ENCODE measurements at regions not wholly inside any gene's neighbourhood (a gene's known extent, or its start where the extent isn't known, plus 50 kb on each side); places are given as distances from the start of the nearest gene placed in this dataset.

DNA sequence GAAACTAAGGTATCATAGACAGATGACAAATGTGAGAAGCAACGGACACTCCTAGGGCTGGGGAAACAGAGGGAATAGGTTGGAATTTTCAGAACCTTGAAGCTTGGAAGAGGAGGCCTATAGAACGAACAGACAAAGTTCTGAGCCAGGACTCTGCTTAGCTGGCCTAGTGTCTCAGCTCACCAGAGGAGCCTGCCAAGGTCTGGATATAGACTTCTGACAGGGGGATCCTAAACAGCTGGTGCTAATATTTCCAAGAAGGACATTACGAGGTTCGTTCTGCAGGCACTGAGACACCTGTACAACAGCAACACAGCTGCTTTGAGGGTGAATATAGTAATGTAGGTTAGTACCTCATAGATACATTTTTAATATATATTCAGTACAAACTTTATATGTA, 266.3 kb downstream of the CHL1 start:
- no peak for DNase-seq (ENCODE audit: low read depth in 1 of 2, low spot score in 2 of 2)
- POLR2A ChIA-PET (ENCODE audit: partially characterized antibody), result no interaction called here
- H3K79me1 ChIP-seq (ENCODE audit: low read depth, low read length), result no peaks in the 10 kb centered on the region
- H4K8ac ChIP-seq (ENCODE audit: extremely low read depth, insufficient read depth, low read length), result no peak overlapping the region
- no peaks in the 10 kb centered on the region for H3K27me3 ChIP-seq (replicated peaks in 1 of 4; ENCODE audit: control insufficient read depth in 3 of 4, extremely low read depth in 1 of 4, insufficient read depth in 3 of 4, low read length in 3 of 4)
- no peak overlapping the region for H3K4me2 ChIP-seq (ENCODE audit: insufficient read depth in 1 of 2, low read depth in 2 of 2, low read length in 2 of 2)
- no peaks in the 10 kb centered on the region for H3K9me3 ChIP-seq (ENCODE audit: insufficient read depth in 2 of 2, low read depth in 1 of 2, low read length in 1 of 2)
- 89% methylated on average over 4 of the region's 4 CpGs; no CpG with 5 or more reads in 1 of the 2 experiments for WGBS, 2 experiments (ENCODE audit: extremely low coverage in 1 of 2, insufficient coverage in 1 of 2, insufficient read length in 1 of 2, insufficient replicate concordance in 2 of 2, low coverage in 1 of 2, low lambda C conversion rate in 2 of 2, missing lambda C conversion rate in 1 of 2)
- no peak overlapping the region for H3K14ac ChIP-seq (ENCODE audit: insufficient read length)
- H4K91ac ChIP-seq (replicated peaks; ENCODE audit: insufficient read length, low read length), result no peak overlapping the region
- H3K23ac ChIP-seq (ENCODE audit: insufficient read length), result no peak overlapping the region
- H3K79me2 ChIP-seq (ENCODE audit: control insufficient read depth in 1 of 2, insufficient read depth in 2 of 2, low read length in 2 of 2), result no peaks in the 10 kb centered on the region
- no peak overlapping the region for H2AK5ac ChIP-seq (ENCODE audit: low read depth, low read length)
- CTCF ChIA-PET (ENCODE audit: partially characterized antibody), result interaction anchor here (1.0 to 1.6 kb wide), 3 partner anchors 14 to 169 kb away, joined by 4 to 5 read pairs (median 4); no protein-coding TSS in a partner anchor
- H2BK120ac ChIP-seq (replicated peaks; ENCODE audit: low read depth, low read length), result no peak overlapping the region
- no peak for TF ChIP-seq JUND (IDR thresholded peaks at IDR 0.05; ENCODE audit: low read length)
- no peak for TF ChIP-seq SAP30 (IDR thresholded peaks at IDR 0.05; ENCODE audit: insufficient read depth, insufficient replicate concordance, low read length)
- TF ChIP-seq HDAC2 (IDR thresholded peaks at IDR 0.05; ENCODE audit: borderline replicate concordance in 1 of 2, low read depth in 2 of 2, low read length in 2 of 2), result no peak
- TF ChIP-seq EZH2 (IDR thresholded peaks at IDR 0.05; ENCODE audit: low read depth, low read length, severe bottlenecking), result no peak
- TF ChIP-seq CBX5 (IDR thresholded peaks at IDR 0.05; ENCODE audit: low read depth, low read length), result no peak
- no peak for TF ChIP-seq RFX5 (IDR thresholded peaks at IDR 0.05; ENCODE audit: borderline replicate concordance, low read depth, low read length)
- H3K23me2 ChIP-seq (ENCODE audit: low read depth, low read length), result no peaks in the 10 kb centered on the region
- H2BK15ac ChIP-seq (ENCODE audit: low read length), result no peak overlapping the region
- no peak overlapping the region for H2BK5ac ChIP-seq (ENCODE audit: low read depth, low read length)
- H3K4me3 ChIP-seq (ENCODE audit: extremely low read depth in 1 of 4, insufficient read depth in 2 of 4, low read depth in 3 of 4, low read length in 4 of 4), result no peak overlapping the region
- no peak overlapping the region for H3K18ac ChIP-seq (ENCODE audit: extremely low read depth, low read length)
- no peak overlapping the region for H4K5ac ChIP-seq (ENCODE audit: insufficient read length, low read depth, low read length)
- no peaks in the 10 kb centered on the region for H4K20me1 ChIP-seq (replicated peaks in 1 of 2; ENCODE audit: control insufficient read depth in 1 of 2, insufficient read depth in 2 of 2, low read length in 2 of 2)
- no peak for FAIRE-seq
- no peak overlapping the region for H2AFZ ChIP-seq (ENCODE audit: low read length)
- H3K27ac ChIP-seq (ENCODE audit: low read depth, low read length), result no peak overlapping the region
- no peaks in the 10 kb centered on the region for H3K36me3 ChIP-seq (ENCODE audit: control insufficient read depth in 2 of 4, insufficient read depth in 4 of 4, low read length in 3 of 4)
- no peak overlapping the region for H3K9ac ChIP-seq (replicated peaks in 1 of 4; ENCODE audit: extremely low read depth in 1 of 4, low read depth in 3 of 4, low read length in 3 of 4)
- no peak overlapping the region for H2BK12ac ChIP-seq (ENCODE audit: low read depth, low read length)
- no peak overlapping the region for H2BK20ac ChIP-seq (ENCODE audit: low read length)
- peaks cover 0 to 10% (median 3%) of the 10 kb centered on the region in 4 experiments; a peak in 3 of 7 replicates for H3K4me1 ChIP-seq (replicated peaks in 1 of 4; ENCODE audit: control insufficient read depth in 3 of 4, insufficient read depth in 4 of 4, low read length in 3 of 4)
- H3K56ac ChIP-seq (replicated peaks; ENCODE audit: insufficient read length, low read depth, low read length), result no peak overlapping the region
- no peak overlapping the region for H3K4ac ChIP-seq (replicated peaks; ENCODE audit: insufficient read length, low read depth, low read length)

All from H1 (cell line).